Astrocyte (in vitro differentiated cells and primary cell): ENCODE measurements at regions not wholly inside any gene's neighbourhood (a gene's known extent, or its start where the extent isn't known, plus 50 kb on each side); places are given as distances from the start of the nearest gene placed in this dataset.

Experiments
- DNase-seq: peaks from one replicate; pipeline ENCODE4 v3.0.0-alpha.2; 2010; ENCODE audit warnings: low read depth
- FAIRE-seq: peaks from 2 replicates; lab custom pipeline; 2011; peaks lifted over from hg19 to GRCh38; lab: Jason Lieb, UNC
- H2AFZ ChIP-seq: 2 replicates; pipeline ENCODE4 v1.6.0; 2012; ENCODE audit warnings: low read depth, low read length, inconsistent platforms
- H3K27ac ChIP-seq: 2 replicates; pipeline ENCODE4 v1.5.1; 2011; ENCODE audit warnings: low read depth, low read length, inconsistent platforms
- H3K27me3 ChIP-seq: 2 replicates; pipeline ENCODE4 v1.6.0; 2011; ENCODE audit warnings: low read length, inconsistent platforms; ENCODE audit not compliant: insufficient read depth
- H3K36me3 ChIP-seq: 2 replicates; pipeline ENCODE4 v1.5.1; 2011; ENCODE audit warnings: low read length, inconsistent platforms; ENCODE audit not compliant: insufficient read depth
- H3K4me1 ChIP-seq: 2 replicates; pipeline ENCODE4 v1.5.1; 2011; ENCODE audit warnings: low read length, inconsistent platforms; ENCODE audit not compliant: insufficient read depth
- H3K4me2 ChIP-seq: 2 replicates; pipeline ENCODE4 v1.6.0; 2012; ENCODE audit warnings: low read length, inconsistent platforms
- H3K4me3 ChIP-seq: 2 replicates; pipeline ENCODE4 v1.5.1; 2011; ENCODE audit warnings: low read depth, mild to moderate bottlenecking, low read length, inconsistent platforms; ENCODE audit not compliant: insufficient read depth
- H3K79me2 ChIP-seq: 2 replicates; pipeline ENCODE4 v1.6.0; 2012; ENCODE audit warnings: mild to moderate bottlenecking, low read length, inconsistent platforms; ENCODE audit not compliant: insufficient read depth
- H3K9ac ChIP-seq: 2 replicates; pipeline ENCODE4 v1.6.0; 2012; ENCODE audit warnings: mild to moderate bottlenecking, low read length, inconsistent platforms
- H3K9me3 ChIP-seq: 2 replicates; pipeline ENCODE4 v1.5.1; 2012; ENCODE audit warnings: low read depth, mild to moderate bottlenecking, low read length, inconsistent platforms; ENCODE audit not compliant: insufficient read depth
- H4K20me1 ChIP-seq: 2 replicates; pipeline ENCODE4 v1.6.0; 2012; ENCODE audit warnings: low read length, inconsistent platforms; ENCODE audit not compliant: insufficient read depth
- H3K27ac Mint-ChIP-seq: one replicate; pipeline ENCODE4 v1.8.0; 2021; ENCODE audit warnings: mild to moderate bottlenecking, mixed read lengths; ENCODE audit not compliant: unreplicated experiment
- H3K27me3 Mint-ChIP-seq: one replicate; pipeline ENCODE4 v1.8.0; 2021; ENCODE audit warnings: low read depth, mixed read lengths; ENCODE audit not compliant: unreplicated experiment
- H3K36me3 Mint-ChIP-seq: one replicate; pipeline ENCODE4 v1.8.0; 2021; ENCODE audit warnings: low read depth, mixed read lengths; ENCODE audit not compliant: unreplicated experiment
- H3K4me1 Mint-ChIP-seq: one replicate; pipeline ENCODE4 v1.8.0; 2021; ENCODE audit warnings: low read depth, mixed read lengths; ENCODE audit not compliant: unreplicated experiment
- H3K4me3 Mint-ChIP-seq: one replicate; pipeline ENCODE4 v1.8.0; 2021; ENCODE audit warnings: mild to moderate bottlenecking, moderate library complexity, mixed read lengths; ENCODE audit not compliant: unreplicated experiment
- H3K9me3 Mint-ChIP-seq: one replicate; pipeline ENCODE4 v1.8.0; 2021; ENCODE audit warnings: mild to moderate bottlenecking, mixed read lengths; ENCODE audit not compliant: unreplicated experiment
- CTCF ChIP-seq: IDR thresholded peaks from 2 replicates; pipeline ENCODE4 v1.5.1; 2011; ENCODE audit warnings: low read depth, mild to moderate bottlenecking, inconsistent platforms, low read length, moderate library complexity; ENCODE audit not compliant: insufficient read depth
- EZH2 ChIP-seq: IDR thresholded peaks from 2 replicates; pipeline ENCODE4 v1.6.1; 2012; ENCODE audit warnings: mild to moderate bottlenecking, low read length, inconsistent platforms; ENCODE audit not compliant: insufficient read depth

GRCh38 chr6:68160348-68160747 lies 474.7 kb upstream of the ADGRB3 start:
- peaks cover 8% of the 10 kb centered on the region for H3K9me3 Mint-ChIP-seq
- H4K20me1 ChIP-seq = no peaks in the 10 kb centered on the region
- no peaks in the 10 kb centered on the region for H3K36me3 ChIP-seq
- H3K27me3 Mint-ChIP-seq = no peaks in the 10 kb centered on the region
- H3K4me1 Mint-ChIP-seq = no peaks in the 10 kb centered on the region
- H3K36me3 Mint-ChIP-seq = no peaks in the 10 kb centered on the region
- no peak overlapping the region for H3K4me3 ChIP-seq
- no peak for TF ChIP-seq EZH2
- no peak for TF ChIP-seq CTCF
- FAIRE-seq = no peak
- H3K4me3 Mint-ChIP-seq = no peak overlapping the region
- H2AFZ ChIP-seq = no peak overlapping the region
- no peaks in the 10 kb centered on the region for H3K27me3 ChIP-seq
- H3K9me3 ChIP-seq = no peaks in the 10 kb centered on the region
- no peak overlapping the region for H3K9ac ChIP-seq
- no peak for DNase-seq
- H3K79me2 ChIP-seq = no peaks in the 10 kb centered on the region
- H3K27ac ChIP-seq = no peak overlapping the region
- H3K4me2 ChIP-seq = no peak overlapping the region
- H3K4me1 ChIP-seq = no peaks in the 10 kb centered on the region
- H3K27ac Mint-ChIP-seq = no peak overlapping the region

DNA sequence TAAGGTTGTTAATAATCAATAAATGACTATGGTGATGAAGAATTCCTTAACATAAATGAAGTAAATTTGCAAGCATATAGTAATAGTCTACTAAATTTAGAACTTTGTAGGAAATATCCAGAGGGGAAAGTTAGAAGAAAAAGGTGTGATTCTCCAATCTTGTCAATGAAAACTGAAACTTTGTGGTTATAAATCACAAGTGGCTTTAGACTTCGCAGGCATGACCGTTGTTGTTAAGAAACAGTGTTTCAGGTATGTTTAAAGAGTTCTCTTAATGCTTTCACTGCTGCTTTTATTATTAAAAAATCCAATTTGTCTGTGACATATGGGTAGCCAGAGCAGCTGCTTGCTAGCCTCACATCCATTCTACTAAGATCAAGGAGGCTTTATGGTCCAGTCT lies 475.6 kb upstream of the ADGRB3 start:
- H3K36me3 ChIP-seq = no peaks in the 10 kb centered on the region
- H3K4me1 ChIP-seq = no peaks in the 10 kb centered on the region
- FAIRE-seq = no peak
- no peaks in the 10 kb centered on the region for H3K79me2 ChIP-seq
- no peak for DNase-seq
- no peak overlapping the region for H3K9ac ChIP-seq
- no peak overlapping the region for H3K27ac Mint-ChIP-seq
- no peaks in the 10 kb centered on the region for H3K27me3 Mint-ChIP-seq
- no peaks in the 10 kb centered on the region for H3K4me1 Mint-ChIP-seq
- H2AFZ ChIP-seq = no peak overlapping the region
- no peak overlapping the region for H3K4me3 ChIP-seq
- H3K4me2 ChIP-seq = no peak overlapping the region
- H3K27me3 ChIP-seq = no peaks in the 10 kb centered on the region
- no peaks in the 10 kb centered on the region for H3K36me3 Mint-ChIP-seq
- peaks cover 8% of the 10 kb centered on the region for H3K9me3 Mint-ChIP-seq
- no peaks in the 10 kb centered on the region for H4K20me1 ChIP-seq
- H3K27ac ChIP-seq = no peak overlapping the region
- TF ChIP-seq CTCF (no peak), EZH2 (no peak)
- H3K4me3 Mint-ChIP-seq = no peak overlapping the region
- no peaks in the 10 kb centered on the region for H3K9me3 ChIP-seq

DNA sequence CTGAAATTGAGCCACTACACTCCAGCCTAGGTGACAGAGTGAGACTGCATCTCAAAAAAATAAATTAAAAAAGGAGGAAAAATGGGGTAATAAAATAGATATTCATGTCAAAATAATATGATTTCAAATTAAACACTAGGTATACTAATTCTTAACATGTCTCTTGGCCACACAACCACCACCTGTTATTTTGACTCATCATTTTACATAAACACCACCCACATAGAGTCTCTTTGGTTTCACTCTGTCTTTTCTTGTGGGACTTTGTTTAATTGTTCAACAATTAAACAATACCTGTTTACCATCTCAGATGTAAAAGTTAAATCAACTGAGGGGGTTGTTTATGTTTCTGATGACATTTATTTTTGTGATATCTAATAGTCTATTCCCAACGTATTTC lies 476.8 kb upstream of the ADGRB3 start:
- Histone ChIP-seq H3K27me3 (no peaks in the 10 kb centered on the region), H3K79me2 (no peaks in the 10 kb centered on the region), H3K4me1 (no peaks in the 10 kb centered on the region), H3K9ac (no peak overlapping the region), H3K9me3 (no peaks in the 10 kb centered on the region), H3K36me3 (no peaks in the 10 kb centered on the region), H2AFZ (no peak overlapping the region), H4K20me1 (no peaks in the 10 kb centered on the region), H3K27ac (no peak overlapping the region), H3K4me3 (no peak overlapping the region), H3K4me2 (no peak overlapping the region)
- no peaks in the 10 kb centered on the region for H3K4me1 Mint-ChIP-seq
- H3K27me3 Mint-ChIP-seq = no peaks in the 10 kb centered on the region
- no peak overlapping the region for H3K27ac Mint-ChIP-seq
- DNase-seq (no peak), FAIRE-seq (no peak)
- H3K9me3 Mint-ChIP-seq = peaks cover 8% of the 10 kb centered on the region
- H3K4me3 Mint-ChIP-seq = no peak overlapping the region
- no peaks in the 10 kb centered on the region for H3K36me3 Mint-ChIP-seq
- no peak for TF ChIP-seq CTCF
- no peak for TF ChIP-seq EZH2
